GM10266 (cell line): ENCODE measurements at regions not wholly inside any gene's neighbourhood (a gene's known extent, or its start where the extent isn't known, plus 50 kb on each side); places are given as distances from the start of the nearest gene placed in this dataset.

Experiments used
- DNase-seq: peaks from one replicate; pipeline ENCODE4 v3.0.0; 2012; ENCODE audit errors: extremely low spot score
- TF ChIP-seq, protein P1 (sequence below): IDR thresholded peaks from 2 replicates; pipeline ENCODE4 v1.5.1; 2012; ENCODE audit warnings: mild to moderate bottlenecking, low read depth; ENCODE audit not compliant: control insufficient read depth, insufficient read depth; ENCODE audit errors: missing control alignments

GRCh38 chr2:65804777-65805176 is 372.4 kb upstream of the SPRED2 start:
- DNase-seq: no peak
- TF ChIP-seq, protein P1, sequence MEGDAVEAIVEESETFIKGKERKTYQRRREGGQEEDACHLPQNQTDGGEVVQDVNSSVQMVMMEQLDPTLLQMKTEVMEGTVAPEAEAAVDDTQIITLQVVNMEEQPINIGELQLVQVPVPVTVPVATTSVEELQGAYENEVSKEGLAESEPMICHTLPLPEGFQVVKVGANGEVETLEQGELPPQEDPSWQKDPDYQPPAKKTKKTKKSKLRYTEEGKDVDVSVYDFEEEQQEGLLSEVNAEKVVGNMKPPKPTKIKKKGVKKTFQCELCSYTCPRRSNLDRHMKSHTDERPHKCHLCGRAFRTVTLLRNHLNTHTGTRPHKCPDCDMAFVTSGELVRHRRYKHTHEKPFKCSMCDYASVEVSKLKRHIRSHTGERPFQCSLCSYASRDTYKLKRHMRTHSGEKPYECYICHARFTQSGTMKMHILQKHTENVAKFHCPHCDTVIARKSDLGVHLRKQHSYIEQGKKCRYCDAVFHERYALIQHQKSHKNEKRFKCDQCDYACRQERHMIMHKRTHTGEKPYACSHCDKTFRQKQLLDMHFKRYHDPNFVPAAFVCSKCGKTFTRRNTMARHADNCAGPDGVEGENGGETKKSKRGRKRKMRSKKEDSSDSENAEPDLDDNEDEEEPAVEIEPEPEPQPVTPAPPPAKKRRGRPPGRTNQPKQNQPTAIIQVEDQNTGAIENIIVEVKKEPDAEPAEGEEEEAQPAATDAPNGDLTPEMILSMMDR: no peak

GRCh38 chr2:65802298-65802942 is 370.0 kb upstream of the SPRED2 start:
- TF ChIP-seq, protein P1: no peak

DNA sequence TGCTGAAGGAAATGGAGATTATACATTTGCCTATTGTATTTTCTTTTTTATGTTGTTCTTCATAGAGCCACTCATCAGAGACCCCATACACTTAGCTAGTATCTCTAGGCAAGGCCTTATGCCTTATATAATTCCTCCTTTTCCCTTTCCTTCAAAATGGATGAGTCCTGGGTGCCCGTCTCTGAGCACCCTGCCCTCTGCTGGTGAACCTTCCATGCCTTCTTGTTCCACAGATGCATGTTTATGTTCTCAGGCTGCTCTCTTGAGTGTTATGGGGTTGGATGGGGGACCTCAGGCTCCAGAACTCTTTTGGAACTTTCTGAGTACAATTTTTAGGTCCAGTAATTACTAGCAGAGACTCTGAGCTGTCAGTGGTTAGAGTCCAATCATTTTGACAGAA is 368.6 kb upstream of the SPRED2 start:
- TF ChIP-seq, protein P1: no peak
- DNase-seq: no peak

More at GRCh38 chr2:65802298-65802942, 370.0 kb upstream of the SPRED2 start:
- no peak for DNase-seq

DNA sequence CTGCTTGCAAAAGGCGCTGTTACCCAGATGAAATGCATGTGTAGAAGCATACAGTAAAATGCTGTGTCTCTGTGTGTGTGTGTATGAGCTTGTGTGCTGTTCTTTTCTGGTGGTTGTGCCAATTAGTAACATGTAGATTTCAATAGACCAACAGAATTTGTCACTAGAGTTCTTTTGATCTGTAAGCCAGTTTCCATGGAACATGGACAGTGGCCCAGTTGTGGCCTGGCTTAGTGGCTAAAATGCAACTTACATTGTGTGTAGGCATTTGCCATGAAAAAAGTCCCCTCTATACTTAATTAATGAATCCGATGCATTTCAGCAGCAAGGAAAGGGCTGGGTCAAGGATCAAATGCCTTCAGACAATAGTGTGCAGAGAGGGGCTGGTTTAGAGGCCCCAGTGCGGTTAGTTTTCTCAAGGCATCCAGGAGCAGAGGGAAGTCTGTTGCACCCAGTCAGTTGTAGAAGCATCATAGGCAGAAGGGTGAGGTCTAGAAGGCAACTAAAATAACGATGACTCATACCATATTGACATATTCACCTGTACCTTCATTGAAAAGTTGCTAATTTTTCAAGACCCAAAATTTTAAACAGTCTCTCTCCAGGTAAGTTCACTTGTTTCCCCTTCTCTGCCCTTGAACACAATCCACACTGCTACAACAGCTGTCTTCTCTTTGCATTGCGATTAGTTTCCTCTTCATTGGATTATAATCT is 366.9 kb upstream of the SPRED2 start:
- TF ChIP-seq, protein P1: no peak

DNA sequence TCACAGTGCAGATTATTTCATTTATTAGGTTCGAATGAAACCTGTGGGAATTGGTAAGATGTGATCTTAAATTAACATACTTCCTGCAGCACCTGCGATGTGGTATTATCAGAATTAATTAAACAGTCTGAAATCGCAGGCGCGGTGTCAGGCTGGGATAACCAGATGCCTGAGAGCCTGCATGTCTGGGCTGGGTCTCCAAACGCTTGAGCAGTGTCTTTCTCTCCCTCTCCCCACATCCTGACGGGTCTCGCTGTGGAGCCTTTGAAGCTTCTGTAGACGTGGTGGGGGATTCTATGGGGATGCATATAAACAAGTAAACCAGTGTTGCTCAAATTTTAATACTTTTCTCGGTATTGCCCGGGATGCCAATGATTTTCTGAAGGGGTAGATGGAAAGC is 366.2 kb upstream of the SPRED2 start:
- DNase-seq: no peak
- TF ChIP-seq, protein P1: no peak

More for the DNA sequence above, 366.9 kb upstream of the SPRED2 start:
- no peak for DNase-seq

DNA sequence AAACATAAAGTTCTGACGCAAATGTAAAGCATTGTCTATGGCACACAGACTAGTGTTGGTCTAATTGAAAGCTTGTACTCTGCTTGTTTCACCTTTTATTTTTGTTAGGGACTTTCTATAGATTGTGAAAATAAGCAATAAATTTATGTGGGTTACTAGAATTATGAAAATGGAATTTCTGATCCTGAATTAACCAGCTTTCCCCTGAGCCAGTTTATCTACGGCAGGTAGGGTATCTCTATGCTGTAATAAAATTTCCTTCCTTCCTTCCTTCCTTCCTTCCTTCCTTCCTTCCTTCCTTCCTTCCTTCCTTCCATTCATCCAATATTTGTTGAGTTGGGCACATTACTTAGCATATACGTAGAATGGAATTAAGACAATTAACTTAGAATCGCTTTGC is 362.6 kb upstream of the SPRED2 start:
- DNase-seq: no peak
- TF ChIP-seq, protein P1: no peak

DNA sequence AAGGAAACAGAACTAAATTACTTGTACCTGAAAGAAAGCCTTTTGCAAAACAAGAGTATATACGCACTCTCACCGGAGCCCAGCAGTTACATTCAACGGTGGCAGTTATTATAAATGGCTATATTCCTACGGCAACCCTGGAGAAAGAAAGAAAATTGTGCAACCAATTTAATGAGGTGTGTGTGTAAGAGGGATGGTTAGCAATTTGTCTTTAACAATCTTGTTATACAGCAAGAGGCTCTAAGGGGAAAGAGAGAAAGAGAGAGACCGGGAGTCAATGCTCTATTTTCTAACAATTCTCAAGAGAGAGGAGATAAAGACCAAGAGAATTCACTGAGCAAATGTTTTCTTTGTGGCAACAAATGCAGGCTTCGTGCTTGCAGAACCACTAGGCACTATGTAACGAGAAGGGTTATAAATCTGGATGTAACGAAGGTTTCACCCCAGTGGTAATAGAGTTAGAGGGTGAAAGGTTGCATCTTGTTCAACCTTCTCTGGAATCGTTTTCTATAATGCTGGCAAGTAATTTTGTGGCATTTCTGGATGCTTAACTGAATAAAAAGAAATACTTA is 359.1 kb upstream of the SPRED2 start:
- TF ChIP-seq, protein P1: no peak
- no peak for DNase-seq
